ENCODE measurements at regions not wholly inside any gene's neighbourhood (a gene's known extent, or its start where the extent isn't known, plus 50 kb on each side); places are given as distances from the start of the nearest gene placed in this dataset.

DNA sequence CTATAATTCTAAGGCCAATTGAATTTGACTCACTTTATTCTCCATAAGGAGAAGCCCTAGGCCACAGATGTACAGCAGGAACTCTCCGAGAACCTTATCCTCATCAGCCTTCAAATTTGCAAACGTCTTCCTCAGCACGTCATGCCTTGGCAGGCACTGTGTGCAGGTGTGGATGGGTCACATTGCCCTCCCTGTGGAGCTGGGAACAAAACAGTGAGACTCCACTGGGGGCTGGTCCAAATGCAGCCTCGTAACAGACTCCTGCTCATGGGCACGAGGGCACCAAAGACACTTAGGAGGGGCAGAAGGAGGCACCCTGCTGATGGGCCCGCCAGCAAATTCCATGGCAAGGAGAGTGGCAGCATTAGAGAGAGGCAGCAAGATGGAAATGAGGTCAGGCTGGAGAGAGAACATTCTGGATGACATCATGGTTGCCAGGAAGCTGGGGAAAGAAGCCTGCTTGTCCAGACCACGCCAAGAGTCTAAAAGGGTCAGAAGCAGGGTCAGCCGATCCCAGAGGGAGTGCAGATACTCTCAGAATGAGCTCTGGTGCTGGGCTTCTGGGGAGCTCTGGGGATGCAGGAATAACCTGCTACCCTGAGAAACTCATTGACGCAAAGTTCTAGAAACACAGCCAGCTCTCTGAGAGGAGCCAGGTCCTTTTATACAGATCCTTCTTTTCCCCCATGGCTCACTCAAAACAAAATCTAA lies 242.2 kb downstream of the B3GLCT start:
- no peak overlapping the region for H3K27ac ChIP-seq (ENCODE audit: low read length)
- H3K9me3 ChIP-seq (ENCODE audit: control insufficient read depth in 2 of 2, low read length in 2 of 2), result no peaks in the 10 kb centered on the region
- no peaks in the 10 kb centered on the region for H3K36me3 ChIP-seq (ENCODE audit: control insufficient read depth in 2 of 2, insufficient read depth in 2 of 2, low read length in 2 of 2)
- peaks cover 0 to 2% of the 10 kb centered on the region in 2 donors for H3K27me3 ChIP-seq (ENCODE audit: control insufficient read depth in 1 of 2, insufficient read depth in 2 of 2, low read length in 2 of 2)
- H3K4me3 ChIP-seq (ENCODE audit: low read length in 2 of 2), result no peak overlapping the region
- H3K9ac ChIP-seq (ENCODE audit: low read length in 2 of 2), result no peak overlapping the region
- no peaks in the 10 kb centered on the region for H3K4me1 ChIP-seq (ENCODE audit: control insufficient read depth, insufficient read depth, low read length)

GRCh38 chr13:31442571-31442970 lies 242.8 kb downstream of the B3GLCT start:
- Histone ChIP-seq H3K4me3 (ENCODE audit: low read length in 2 of 2) (no peak overlapping the region), H3K36me3 (ENCODE audit: control insufficient read depth in 2 of 2, insufficient read depth in 2 of 2, low read length in 2 of 2) (no peaks in the 10 kb centered on the region), H3K27me3 (ENCODE audit: control insufficient read depth in 1 of 2, insufficient read depth in 2 of 2, low read length in 2 of 2) (peaks cover 0 to 2% of the 10 kb centered on the region in 2 donors), H3K27ac (ENCODE audit: low read length) (no peak overlapping the region), H3K9ac (ENCODE audit: low read length in 2 of 2) (no peak overlapping the region), H3K9me3 (ENCODE audit: control insufficient read depth in 2 of 2, low read length in 2 of 2) (no peaks in the 10 kb centered on the region), H3K4me1 (ENCODE audit: control insufficient read depth, insufficient read depth, low read length) (no peaks in the 10 kb centered on the region)

- Histone ChIP-seq H3K9ac (ENCODE audit: low read length in 2 of 2) (no peak overlapping the region), H3K4me3 (ENCODE audit: low read length in 2 of 2) (no peak overlapping the region), H3K4me1 (ENCODE audit: control insufficient read depth, insufficient read depth, low read length) (no peaks in the 10 kb centered on the region), H3K27me3 (ENCODE audit: control insufficient read depth in 1 of 2, insufficient read depth in 2 of 2, low read length in 2 of 2) (no peaks in the 10 kb centered on the region), H3K9me3 (ENCODE audit: control insufficient read depth in 2 of 2, low read length in 2 of 2) (no peaks in the 10 kb centered on the region), H3K36me3 (ENCODE audit: control insufficient read depth in 2 of 2, insufficient read depth in 2 of 2, low read length in 2 of 2) (no peaks in the 10 kb centered on the region), H3K27ac (ENCODE audit: low read length) (no peak overlapping the region)
Observed at GRCh38 chr13:31444266-31444856, 244.6 kb downstream of the B3GLCT start.

GRCh38 chr13:31452525-31452924 lies 252.8 kb downstream of the B3GLCT start:
- no peaks in the 10 kb centered on the region for H3K27me3 ChIP-seq (ENCODE audit: control insufficient read depth in 1 of 2, insufficient read depth in 2 of 2, low read length in 2 of 2)
- no peak overlapping the region for H3K9ac ChIP-seq (ENCODE audit: low read length in 2 of 2)
- no peak overlapping the region for H3K27ac ChIP-seq (ENCODE audit: low read length)
- no peaks in the 10 kb centered on the region for H3K4me1 ChIP-seq (ENCODE audit: control insufficient read depth, insufficient read depth, low read length)
- no peaks in the 10 kb centered on the region for H3K36me3 ChIP-seq (ENCODE audit: control insufficient read depth in 2 of 2, insufficient read depth in 2 of 2, low read length in 2 of 2)
- no peaks in the 10 kb centered on the region for H3K9me3 ChIP-seq (ENCODE audit: control insufficient read depth in 2 of 2, low read length in 2 of 2)
- H3K4me3 ChIP-seq (ENCODE audit: low read length in 2 of 2), result no peak overlapping the region

GRCh38 chr13:31455581-31455980 lies 255.8 kb downstream of the B3GLCT start:
- Histone ChIP-seq H3K4me1 (ENCODE audit: control insufficient read depth, insufficient read depth, low read length) (no peaks in the 10 kb centered on the region), H3K4me3 (ENCODE audit: low read length in 2 of 2) (no peak overlapping the region), H3K36me3 (ENCODE audit: control insufficient read depth in 2 of 2, insufficient read depth in 2 of 2, low read length in 2 of 2) (no peaks in the 10 kb centered on the region), H3K9me3 (ENCODE audit: control insufficient read depth in 2 of 2, low read length in 2 of 2) (no peaks in the 10 kb centered on the region), H3K27me3 (ENCODE audit: control insufficient read depth in 1 of 2, insufficient read depth in 2 of 2, low read length in 2 of 2) (no peaks in the 10 kb centered on the region), H3K9ac (ENCODE audit: low read length in 2 of 2) (no peak overlapping the region), H3K27ac (ENCODE audit: low read length) (no peak overlapping the region)

DNA sequence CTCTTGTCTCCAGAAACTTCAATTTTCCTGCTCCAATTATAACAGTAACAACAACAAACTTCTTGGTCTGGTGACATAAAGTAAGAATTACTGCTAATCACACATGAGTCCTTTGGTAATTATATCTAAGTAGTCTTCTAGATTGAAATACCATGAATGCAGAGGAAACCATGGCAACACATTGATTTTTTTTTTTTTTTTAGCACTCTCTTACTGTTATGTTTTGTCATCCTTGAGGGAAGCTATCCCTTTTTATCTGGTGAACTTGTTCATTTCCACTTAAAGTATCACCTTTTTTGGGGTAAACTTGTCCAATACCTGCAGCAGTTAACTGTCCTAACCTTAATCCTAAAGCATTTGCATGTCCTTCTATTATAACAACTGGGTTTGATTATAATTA lies 256.3 kb downstream of the B3GLCT start:
- no peaks in the 10 kb centered on the region for H3K9me3 ChIP-seq (ENCODE audit: control insufficient read depth in 2 of 2, low read length in 2 of 2)
- no peak overlapping the region for H3K9ac ChIP-seq (ENCODE audit: low read length in 2 of 2)
- H3K36me3 ChIP-seq (ENCODE audit: control insufficient read depth in 2 of 2, insufficient read depth in 2 of 2, low read length in 2 of 2), result no peaks in the 10 kb centered on the region
- H3K4me1 ChIP-seq (ENCODE audit: control insufficient read depth, insufficient read depth, low read length), result no peaks in the 10 kb centered on the region
- no peaks in the 10 kb centered on the region for H3K27me3 ChIP-seq (ENCODE audit: control insufficient read depth in 1 of 2, insufficient read depth in 2 of 2, low read length in 2 of 2)
- H3K27ac ChIP-seq (ENCODE audit: low read length), result no peak overlapping the region
- no peak overlapping the region for H3K4me3 ChIP-seq (ENCODE audit: low read length in 2 of 2)

GRCh38 chr13:31460061-31460460 lies 260.3 kb downstream of the B3GLCT start:
- no peaks in the 10 kb centered on the region for H3K36me3 ChIP-seq (ENCODE audit: control insufficient read depth in 2 of 2, insufficient read depth in 2 of 2, low read length in 2 of 2)
- H3K27me3 ChIP-seq (ENCODE audit: control insufficient read depth in 1 of 2, insufficient read depth in 2 of 2, low read length in 2 of 2), result no peaks in the 10 kb centered on the region
- H3K4me3 ChIP-seq (ENCODE audit: low read length in 2 of 2), result no peak overlapping the region
- no peaks in the 10 kb centered on the region for H3K4me1 ChIP-seq (ENCODE audit: control insufficient read depth, insufficient read depth, low read length)
- H3K27ac ChIP-seq (ENCODE audit: low read length), result no peak overlapping the region
- H3K9ac ChIP-seq (ENCODE audit: low read length in 2 of 2), result no peak overlapping the region
- no peaks in the 10 kb centered on the region for H3K9me3 ChIP-seq (ENCODE audit: control insufficient read depth in 2 of 2, low read length in 2 of 2)

GRCh38 chr13:31461923-31462322 lies 262.1 kb downstream of the B3GLCT start:
- Histone ChIP-seq H3K9ac (ENCODE audit: low read length in 2 of 2) (no peak overlapping the region), H3K27ac (ENCODE audit: low read length) (no peak overlapping the region), H3K36me3 (ENCODE audit: control insufficient read depth in 2 of 2, insufficient read depth in 2 of 2, low read length in 2 of 2) (no peaks in the 10 kb centered on the region), H3K4me3 (ENCODE audit: low read length in 2 of 2) (no peak overlapping the region), H3K9me3 (ENCODE audit: control insufficient read depth in 2 of 2, low read length in 2 of 2) (no peaks in the 10 kb centered on the region), H3K27me3 (ENCODE audit: control insufficient read depth in 1 of 2, insufficient read depth in 2 of 2, low read length in 2 of 2) (no peaks in the 10 kb centered on the region), H3K4me1 (ENCODE audit: control insufficient read depth, insufficient read depth, low read length) (no peaks in the 10 kb centered on the region)

DNA sequence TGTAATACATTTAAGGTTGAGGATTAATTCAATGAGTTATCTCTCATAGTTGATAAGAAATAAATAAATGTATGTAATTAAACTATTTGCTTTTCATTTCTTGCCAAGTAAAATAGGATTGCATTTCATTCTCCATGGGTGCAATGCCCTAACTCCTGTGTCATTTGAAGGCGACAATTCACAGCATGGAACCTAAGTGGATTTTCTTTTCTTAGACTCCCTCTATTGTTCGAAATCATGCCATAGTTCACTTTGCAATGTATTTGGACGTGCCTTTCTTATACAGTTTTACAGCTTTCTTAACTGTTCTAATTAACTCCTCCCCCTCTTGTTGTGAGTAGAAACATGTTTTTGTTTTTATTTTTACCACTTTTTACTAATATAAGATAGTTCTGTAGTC lies 263.0 kb downstream of the B3GLCT start:
- Histone ChIP-seq H3K36me3 (ENCODE audit: control insufficient read depth in 2 of 2, insufficient read depth in 2 of 2, low read length in 2 of 2) (no peaks in the 10 kb centered on the region), H3K4me3 (ENCODE audit: low read length in 2 of 2) (no peak overlapping the region), H3K27me3 (ENCODE audit: control insufficient read depth in 1 of 2, insufficient read depth in 2 of 2, low read length in 2 of 2) (no peaks in the 10 kb centered on the region), H3K9ac (ENCODE audit: low read length in 2 of 2) (no peak overlapping the region), H3K9me3 (ENCODE audit: control insufficient read depth in 2 of 2, low read length in 2 of 2) (no peaks in the 10 kb centered on the region), H3K4me1 (ENCODE audit: control insufficient read depth, insufficient read depth, low read length) (no peaks in the 10 kb centered on the region), H3K27ac (ENCODE audit: low read length) (no peak overlapping the region)

DNA sequence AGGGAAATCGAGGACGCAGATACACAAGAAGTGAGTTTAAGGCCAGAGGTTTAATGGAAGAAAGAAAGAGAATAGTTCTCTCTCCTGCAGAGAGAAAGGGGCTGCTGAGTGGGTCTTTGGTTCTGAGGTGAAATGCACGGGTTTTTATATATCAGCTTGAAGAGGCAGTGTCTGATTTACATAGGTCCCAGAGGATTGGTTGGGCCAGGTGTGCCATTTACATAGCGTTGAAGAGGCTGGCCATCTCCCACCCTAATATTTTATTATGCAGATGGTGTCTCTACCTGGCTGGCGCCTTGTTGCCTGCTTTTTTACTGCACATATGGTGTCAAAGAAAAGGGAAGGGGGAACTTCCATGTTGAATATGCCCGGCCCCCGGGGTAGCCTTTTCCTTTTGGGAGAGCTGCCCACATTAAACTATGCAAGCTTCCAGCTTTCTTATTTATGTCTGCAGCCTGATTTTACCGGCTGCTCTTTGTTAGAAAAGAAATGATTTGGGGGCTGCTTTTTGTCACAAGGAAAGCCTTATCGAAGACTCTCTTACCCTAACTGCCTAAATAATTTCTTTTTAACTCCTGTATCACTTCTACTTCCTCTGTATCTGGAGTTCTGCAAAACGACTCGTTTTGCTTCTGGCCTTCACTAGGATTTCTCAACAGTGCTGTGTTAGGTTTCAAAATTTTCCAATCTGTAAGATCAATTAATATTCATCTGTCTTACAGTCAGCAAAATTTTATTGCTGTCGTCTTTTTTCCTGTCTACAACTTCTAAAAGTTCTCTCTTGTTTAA lies 268.5 kb downstream of the B3GLCT start:
- Histone ChIP-seq H3K9ac (ENCODE audit: low read length in 2 of 2) (no peak overlapping the region), H3K27ac (ENCODE audit: low read length) (no peak overlapping the region), H3K27me3 (ENCODE audit: control insufficient read depth in 1 of 2, insufficient read depth in 2 of 2, low read length in 2 of 2) (no peaks in the 10 kb centered on the region)

GRCh38 chr13:31469377-31469776 lies 269.6 kb downstream of the B3GLCT start:
- H3K4me1 ChIP-seq (ENCODE audit: control insufficient read depth, insufficient read depth, low read length), result no peaks in the 10 kb centered on the region
- H3K27ac ChIP-seq (ENCODE audit: low read length), result no peak overlapping the region
- H3K4me3 ChIP-seq (ENCODE audit: low read length in 2 of 2), result no peak overlapping the region
- H3K27me3 ChIP-seq (ENCODE audit: control insufficient read depth in 1 of 2, insufficient read depth in 2 of 2, low read length in 2 of 2), result no peaks in the 10 kb centered on the region
- no peaks in the 10 kb centered on the region for H3K9me3 ChIP-seq (ENCODE audit: control insufficient read depth in 2 of 2, low read length in 2 of 2)
- H3K36me3 ChIP-seq (ENCODE audit: control insufficient read depth in 2 of 2, insufficient read depth in 2 of 2, low read length in 2 of 2), result no peaks in the 10 kb centered on the region
- H3K9ac ChIP-seq (ENCODE audit: low read length in 2 of 2), result no peak overlapping the region

More for the DNA sequence above, 268.5 kb downstream of the B3GLCT start:
- H3K4me1 ChIP-seq (ENCODE audit: control insufficient read depth, insufficient read depth, low read length), result no peaks in the 10 kb centered on the region
- H3K36me3 ChIP-seq (ENCODE audit: control insufficient read depth in 2 of 2, insufficient read depth in 2 of 2, low read length in 2 of 2), result no peaks in the 10 kb centered on the region
- no peak overlapping the region for H3K4me3 ChIP-seq (ENCODE audit: low read length in 2 of 2)
- no peaks in the 10 kb centered on the region for H3K9me3 ChIP-seq (ENCODE audit: control insufficient read depth in 2 of 2, low read length in 2 of 2)

Data from stomach smooth muscle (tissue), 2 donors.